Putamen (tissue), 1 donor: ENCODE measurements at regions not wholly inside any gene's neighbourhood (a gene's known extent, or its start where the extent isn't known, plus 50 kb on each side); places are given as distances from the start of the nearest gene placed in this dataset.

Source experiments
- DNase-seq: peaks from one replicate; pipeline ENCODE4 v3.0.0-alpha.2; 2016; ENCODE audit warnings: low spot score

DNA sequence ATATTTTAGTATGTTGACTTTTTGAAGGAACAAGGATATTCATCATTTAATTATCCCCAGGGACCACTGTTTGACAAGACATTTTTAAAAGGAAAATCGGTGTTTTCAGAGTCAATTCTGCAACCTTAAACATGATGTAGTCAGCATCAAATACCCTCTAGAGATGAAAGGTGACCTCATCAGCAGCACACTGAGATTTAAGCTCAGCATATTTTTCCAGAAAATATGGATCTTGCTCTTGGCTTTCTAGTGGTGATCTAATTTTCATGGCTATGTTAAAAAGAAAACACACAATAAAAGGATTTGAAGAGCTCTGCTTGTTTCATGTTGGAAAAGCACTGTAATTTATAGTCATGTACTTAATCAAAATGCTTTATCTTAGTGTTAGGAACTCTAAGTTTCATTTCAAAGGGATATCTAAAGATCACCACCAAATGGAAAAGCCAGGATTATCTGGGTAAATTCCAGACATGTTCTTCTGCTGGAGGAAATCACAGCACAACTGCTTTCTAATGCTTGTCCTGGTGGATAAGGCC is 487.2 kb downstream of the ENC1 start:
- no peak for DNase-seq

DNA sequence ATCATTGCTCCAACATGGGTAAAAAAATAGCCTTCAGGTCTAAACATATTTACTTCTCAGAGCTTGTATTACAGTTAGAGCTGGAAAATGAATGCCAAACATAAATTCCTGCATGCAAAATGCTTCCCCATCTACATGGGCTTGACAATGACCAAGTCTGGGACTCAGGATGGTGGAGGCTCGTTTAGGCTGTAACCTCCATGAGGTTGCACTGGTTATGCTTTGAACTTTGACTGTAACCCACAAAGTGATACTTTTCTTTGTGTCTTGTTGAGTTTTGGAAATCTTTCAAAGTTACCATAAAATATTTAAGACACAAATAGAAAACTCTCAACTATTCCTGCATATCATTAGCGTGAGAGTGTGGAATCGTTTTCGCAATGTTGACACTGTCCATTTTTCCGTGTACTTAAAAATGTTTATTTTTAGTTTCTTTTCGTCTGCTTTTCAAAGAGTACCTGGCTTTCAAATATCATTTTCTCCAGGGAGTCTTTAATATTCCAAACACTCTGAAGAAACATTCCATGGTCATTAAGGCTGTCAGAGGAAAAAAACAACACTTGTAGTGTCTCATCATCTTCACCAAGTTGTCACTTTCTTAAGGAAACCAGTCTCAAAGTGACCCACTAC is 487.8 kb downstream of the ENC1 start:
- DNase-seq = no peak

DNA sequence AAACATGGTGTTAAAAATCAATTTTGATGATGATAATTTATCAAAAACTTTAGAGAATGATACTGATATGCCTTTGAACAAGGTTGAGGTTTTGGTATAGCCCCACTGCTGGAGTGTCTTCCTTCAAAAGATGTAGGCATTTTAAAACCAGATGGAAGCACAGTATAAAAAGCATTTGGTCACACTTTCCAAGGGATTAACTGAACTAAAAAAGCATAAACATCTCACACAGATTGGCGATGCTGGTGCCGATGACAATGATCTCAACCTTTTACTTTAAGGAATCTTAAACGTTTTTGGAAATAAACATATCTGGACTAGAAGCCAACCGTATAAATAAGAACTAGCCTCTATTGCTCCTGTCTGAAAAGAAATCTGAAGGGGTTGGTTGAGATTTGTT is 488.4 kb downstream of the ENC1 start:
- no peak for DNase-seq

DNA sequence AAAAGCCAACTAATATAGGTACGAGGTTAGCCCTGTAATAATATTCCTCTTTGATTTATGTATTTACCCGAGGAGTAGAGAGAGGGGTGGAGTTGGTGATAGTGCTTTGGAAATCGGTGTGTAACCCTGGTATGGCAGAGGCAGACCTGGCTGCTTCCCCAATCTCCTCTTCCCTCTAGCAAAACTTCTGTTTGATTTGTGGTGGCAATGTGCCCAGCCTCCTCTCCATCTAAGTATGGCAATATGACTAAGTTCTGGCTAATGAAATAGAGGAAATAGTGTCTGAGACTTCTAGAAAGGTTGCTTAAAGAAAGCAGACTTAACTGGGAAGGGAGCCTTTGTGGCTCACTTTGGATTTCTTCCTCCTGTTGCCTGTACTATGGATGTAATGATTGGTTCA is 491.1 kb downstream of the ENC1 start:
- DNase-seq = no peak

DNA sequence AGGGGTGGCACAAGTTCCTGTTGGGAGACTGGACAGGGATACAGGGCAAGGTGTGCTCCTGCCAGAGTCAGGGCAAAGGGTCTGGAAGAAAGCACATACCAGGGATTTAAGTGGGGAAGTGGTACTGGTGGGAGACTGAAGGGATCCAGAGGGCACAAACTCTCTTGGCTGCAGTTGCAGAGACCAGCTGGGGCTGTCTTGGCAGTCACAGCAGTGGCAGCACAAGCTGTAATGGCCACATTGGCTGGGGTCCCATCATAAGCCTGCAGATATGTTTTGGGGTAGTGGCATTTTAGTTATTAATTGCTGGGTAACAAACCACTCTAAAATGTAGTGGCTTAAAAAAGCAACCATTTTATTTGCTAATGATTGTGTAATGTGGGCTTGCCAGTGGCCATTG is 492.2 kb downstream of the ENC1 start:
- DNase-seq = no peak

DNA sequence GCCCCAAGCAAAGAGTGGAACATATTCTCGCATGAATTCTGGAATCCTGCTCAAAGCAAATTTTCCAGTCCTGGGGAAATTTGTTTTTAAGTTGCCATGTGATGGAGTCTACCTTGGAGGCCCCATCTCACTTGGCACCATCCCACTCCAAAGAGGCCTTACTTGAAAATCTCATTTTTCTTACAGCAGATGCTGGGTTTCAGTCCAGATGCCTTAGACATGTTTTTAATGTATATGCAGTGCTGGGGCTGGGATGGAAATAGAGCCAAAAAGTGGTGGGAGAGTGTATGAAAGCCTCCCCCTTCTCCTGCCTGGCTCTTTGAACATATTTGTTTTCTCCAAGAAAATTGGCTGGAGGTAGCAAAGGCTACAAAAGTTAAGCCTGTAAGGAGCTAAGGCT is 493.7 kb downstream of the ENC1 start:
- DNase-seq = no peak

DNA sequence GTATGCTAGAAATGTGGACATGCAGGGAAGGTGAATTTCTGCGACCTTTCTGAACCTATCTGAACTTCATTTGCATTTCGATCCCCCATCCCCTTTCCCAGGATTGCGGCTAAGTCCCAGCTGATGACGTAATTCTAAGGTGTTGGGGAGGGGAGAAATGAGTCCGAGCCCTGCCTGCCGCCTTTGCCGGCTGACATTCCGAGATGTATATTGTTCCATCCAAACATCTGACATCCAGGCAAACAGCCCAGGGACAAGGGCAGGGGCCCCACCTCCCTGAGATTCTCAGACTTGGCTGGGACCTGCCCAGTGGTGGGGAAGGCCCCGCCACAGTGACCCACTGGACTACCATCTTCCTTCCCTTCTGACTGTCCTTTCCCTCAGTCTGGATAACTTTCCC is 494.6 kb downstream of the ENC1 start:
- DNase-seq = no peak

DNA sequence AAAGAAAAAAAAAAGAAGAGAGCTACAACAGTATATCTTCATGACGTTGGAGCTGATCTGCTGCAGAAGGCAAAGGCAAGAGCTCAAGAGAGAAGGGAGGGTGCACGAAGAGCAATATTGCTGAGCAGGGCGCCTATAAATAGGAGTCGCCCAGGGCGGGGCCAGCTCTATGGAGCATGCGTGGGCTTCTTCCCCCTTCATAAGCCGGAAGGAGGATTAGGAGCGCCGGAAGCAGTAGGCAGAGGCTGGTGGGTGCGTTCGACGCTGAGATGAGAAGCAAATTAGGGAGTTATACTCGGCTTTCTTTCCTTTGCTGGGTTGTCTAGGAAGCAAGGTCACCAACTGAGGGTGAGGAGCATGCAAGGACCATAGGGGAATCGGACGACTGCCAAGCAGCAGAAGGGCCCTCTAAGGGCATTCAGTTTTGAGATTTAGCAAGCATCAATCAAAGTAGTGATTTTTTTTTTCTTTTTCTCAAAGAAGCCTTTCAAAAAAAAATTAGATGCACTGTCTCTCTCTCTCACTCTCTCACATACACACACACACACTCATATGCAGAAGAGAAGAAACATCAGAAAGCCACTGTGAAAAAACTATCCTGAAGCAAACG is 496.7 kb downstream of the ENC1 start:
- peak; percentile 75 for DNase-seq

DNA sequence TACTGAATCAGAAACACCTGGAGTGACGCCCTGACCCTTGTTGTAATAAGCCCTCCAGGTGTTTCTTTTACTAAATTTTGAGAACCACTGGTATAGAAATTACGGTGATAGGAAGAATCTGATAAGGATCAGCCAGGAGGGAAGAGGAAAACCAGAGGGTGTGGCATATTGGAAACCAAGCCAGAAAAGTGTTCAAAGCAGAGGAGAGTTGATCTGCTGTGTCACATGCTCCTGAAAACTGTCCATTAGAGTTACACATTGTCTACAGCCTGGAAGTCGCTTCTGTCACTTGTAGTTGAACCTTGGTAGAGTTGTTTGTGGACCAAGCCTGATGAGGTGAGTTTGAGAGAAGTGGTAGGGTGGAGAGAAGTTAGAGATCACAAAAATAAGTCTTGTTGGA is 497.4 kb downstream of the ENC1 start:
- no peak for DNase-seq

DNA sequence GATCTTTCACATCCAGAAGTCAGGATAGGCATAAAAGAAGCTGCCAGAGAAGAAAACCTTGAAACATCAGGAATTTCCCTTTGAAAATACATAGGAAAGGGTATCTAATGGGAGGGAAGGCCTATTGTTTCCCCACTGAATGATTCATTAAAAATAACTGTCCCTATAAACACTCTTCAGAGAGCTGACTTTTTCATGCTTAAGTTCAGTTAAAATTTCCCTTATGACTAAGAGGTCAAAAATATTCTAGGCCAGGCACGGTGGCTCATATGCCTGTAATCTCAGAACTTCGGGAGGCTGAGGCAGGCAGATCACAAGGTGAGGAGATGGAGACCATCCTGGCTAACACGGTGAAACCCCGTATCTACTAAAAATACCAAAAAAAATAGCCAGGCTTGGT is 499.5 kb downstream of the ENC1 start:
- DNase-seq = no peak

DNA sequence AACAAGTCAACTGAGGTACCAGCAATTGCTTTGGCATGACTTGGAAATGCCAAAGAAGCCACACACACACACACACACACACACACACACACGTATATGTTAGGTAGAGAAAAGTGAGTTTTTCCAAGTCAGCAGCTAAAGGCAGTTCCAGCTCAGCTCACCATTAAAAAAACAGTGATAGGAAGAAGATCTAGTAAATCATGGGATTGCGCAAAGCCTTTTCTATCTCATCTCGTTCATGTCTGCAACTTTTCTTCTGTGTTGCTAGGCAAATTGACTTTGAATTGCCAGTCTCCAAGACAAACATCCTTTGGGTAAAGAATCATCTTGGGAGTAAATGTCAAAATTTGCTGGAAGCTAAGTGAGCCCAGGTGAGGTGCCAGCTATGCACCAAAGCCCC is 500.1 kb downstream of the ENC1 start:
- DNase-seq = no peak

DNA sequence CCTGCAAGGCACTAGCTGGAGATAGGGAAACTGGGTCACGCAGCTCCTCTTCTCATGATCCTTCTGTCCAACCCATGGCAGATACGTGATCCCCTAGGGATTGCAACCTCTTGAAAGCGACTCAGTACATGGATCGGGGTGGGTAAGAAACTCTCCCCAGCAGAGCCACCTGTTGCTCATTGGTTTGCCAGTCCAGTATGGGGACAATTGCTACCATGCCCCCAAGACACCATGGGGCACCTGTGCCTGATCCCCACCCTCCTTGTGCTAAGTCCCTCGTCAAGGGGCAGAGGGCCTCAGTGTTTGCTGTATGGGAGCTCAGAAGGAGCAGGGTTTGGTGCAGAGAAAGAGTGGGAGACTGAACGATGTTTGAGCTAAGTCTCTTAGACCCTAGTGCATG is 500.9 kb downstream of the ENC1 start:
- DNase-seq = no peak

DNA sequence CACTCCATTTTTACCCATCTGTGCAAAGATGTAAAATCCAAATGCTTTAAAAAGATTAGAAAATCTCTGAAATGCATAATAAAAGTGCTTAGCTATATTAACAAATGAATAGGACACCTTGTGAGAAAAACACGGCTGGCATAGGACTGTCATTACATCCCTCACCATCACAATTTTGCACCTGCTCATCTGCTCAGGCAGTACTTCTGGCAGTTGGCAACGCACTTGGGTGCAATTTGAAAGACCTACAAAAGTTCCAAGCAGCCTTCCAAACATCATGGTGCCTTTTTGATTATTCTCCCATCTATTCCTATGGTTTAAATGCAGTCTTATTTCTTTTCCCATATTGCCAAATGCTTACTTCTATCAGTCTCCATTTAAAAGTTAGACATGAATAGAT is 501.8 kb downstream of the ENC1 start:
- no peak for DNase-seq

DNA sequence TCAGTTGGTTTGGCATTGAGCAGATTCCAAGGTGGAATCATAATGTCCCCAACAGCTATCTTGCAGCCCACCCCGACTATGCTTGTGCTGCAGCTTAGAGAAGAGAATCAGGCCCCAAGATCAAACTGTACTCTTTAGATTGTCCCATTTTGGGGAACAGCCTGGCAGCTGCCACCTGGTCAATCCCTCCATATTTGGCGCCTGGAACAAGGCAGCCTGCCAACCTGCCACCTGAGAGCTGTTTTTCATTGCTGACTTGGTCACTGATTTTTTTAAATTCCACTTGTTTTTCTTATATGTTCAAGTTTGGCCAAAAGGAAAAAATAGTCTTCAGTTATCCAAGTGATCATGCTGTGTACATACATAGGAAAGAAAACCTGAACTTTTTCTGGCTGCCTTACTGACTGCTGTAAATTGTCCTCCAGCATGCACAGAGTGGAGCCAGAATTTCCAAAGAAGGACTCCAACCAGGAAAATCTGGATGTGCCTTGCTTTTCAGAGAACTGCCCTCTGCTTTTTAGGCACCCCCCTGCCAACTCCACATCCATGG is 504.2 kb downstream of the ENC1 start:
- no peak for DNase-seq

DNA sequence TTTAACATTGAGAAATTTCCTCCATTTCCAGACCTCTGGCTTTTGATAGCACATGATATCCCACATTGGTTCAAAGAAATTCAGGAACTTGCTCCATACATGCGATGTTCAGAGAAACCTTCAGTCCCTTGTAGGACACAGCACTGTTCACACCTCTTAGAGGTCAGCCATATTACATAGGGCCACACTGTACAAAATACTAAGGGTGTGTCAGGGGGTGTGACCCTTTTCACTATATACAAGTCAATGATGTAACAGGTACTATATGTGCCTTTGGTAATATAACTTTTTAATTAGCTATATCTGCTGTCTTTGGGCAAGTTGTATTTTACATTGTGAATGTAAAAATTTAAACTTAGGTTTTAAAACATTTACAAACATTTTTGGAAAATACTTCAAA is 505.5 kb downstream of the ENC1 start:
- DNase-seq = no peak

DNA sequence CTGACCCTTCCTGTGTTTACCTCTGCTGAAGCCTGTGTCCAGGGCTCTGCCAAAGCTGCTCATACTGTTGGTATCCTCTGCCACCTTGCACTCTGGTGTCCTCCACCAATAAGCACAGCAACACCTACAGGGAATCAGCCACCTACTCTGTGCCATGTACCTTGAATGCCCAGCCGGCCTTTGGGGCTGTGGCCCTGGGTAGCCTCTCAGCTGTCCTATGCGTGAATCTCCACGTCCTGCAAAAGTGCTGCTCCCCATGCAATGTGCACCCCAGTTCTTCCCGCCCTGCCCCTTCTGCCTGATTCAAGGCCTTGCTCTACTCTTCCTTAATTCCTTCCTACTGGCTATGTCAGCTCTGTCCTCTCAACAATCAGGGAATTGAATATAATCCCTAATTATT is 506.5 kb downstream of the ARHGEF28 start:
- no peak for DNase-seq

DNA sequence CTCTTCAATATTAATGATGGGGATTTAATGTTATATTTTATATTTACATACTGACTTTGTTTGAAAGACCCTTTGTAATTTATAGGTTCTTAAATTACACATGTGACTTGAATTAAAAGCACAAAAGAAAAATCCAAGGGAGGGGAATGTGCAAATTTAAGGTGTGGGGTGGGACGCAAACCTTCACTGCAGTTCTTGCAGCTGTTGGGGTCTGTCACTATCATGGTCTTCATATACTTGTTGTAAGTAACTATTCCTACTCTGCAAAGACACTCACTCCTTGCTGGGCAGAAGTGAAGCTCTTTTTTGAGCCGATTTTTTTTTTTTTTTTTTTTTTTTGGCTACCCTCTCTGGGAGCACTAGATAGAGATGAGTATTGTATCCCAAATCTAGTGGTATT is 505.3 kb downstream of the ARHGEF28 start:
- no peak for DNase-seq

DNA sequence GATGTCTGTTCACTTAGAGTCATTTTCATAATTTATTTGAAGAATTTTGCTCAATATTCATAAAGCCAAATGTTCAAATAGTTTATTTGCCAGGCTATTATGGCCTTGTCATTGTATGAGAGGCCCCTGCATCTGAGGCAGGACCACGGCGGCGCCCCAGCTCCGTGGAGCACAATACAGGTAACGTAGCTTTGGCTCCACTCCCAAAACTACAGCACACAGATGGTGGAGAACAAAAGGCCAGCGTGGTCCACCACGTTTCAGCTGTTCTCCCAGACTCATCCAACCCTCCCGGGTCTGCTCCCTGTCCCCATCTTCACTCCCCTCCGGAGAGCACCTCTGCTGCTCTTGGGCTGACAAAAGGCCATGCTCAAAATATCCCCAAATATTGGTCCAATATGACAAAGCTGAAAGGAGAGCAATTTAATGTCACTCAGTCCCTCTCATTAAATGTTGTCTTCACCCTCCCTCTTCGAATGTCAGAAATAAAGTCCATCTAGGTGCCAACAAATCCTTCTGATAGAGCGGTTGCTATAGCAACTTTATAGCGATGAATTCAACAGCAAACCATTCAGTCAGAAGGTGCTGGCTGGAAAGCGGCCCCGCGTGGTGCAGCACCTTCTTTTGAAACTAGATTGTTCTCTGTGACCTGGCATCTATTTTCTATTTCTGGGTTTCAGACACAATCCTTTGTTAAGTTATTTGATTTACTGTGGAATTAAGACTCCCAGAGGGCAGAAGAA is 504.3 kb downstream of the ARHGEF28 start:
- no peak for DNase-seq

DNA sequence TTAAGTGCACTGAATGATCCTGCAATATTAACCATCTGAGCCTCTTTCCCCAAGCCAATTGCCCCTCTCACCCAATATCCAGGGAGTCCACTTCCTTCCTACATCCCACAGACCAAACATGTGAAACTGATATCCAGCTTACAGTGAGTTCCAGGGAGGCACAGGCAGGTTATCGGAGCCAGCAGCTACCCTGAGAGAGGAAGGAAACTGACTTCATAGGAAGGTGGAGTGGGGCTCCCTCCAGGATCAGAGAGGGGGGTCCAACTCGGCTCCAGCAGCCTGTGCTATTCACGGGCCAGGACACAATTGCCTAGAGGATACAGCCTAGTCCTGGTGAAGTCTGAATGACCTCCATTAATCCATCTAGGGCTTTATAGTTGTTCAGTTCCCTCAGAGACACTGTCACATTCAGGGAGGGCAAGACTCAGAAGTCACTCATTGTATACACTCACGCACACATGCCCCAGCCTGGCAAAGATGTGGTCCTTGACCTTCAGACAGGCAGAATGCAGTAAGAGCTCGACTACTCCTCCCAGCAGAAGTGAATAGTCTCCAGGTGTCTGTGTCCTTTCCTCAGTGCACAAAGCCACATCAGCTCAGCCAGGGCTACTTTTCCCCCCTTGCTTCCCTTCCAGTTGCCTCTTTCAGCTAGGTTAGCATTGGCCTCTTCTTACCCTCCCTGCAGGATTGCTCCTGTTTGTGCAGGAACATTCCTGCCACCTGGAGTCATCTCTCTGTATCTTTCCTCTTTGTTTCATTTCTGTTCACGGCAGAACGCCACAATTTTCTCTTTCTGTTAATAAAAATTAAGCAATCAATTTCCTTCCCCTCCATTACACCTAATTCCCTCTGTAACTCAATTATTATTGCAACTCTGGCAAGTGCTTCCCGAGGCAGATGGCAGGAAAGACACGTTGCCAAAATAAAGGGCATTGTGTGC is 501.7 kb downstream of the ARHGEF28 start:
- DNase-seq = no peak

DNA sequence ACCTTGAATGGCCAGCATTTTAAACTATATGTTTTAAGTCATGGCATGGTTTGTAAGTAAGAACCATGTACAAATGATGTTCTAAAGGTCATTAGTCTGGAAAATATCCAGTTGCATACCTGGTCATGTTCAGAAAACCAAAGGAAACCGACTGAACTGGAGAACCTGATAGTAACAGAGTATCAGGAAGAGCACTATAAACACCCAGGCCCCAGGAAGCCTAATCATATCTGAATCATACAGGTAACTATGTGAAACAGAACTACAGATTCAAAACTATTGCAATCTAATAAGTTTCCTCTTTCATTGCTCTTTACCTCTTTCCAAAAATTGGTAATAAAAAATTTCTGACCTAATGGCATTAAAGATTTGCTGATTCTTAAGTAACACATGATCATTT is 500.3 kb downstream of the ARHGEF28 start:
- DNase-seq = no peak

DNA sequence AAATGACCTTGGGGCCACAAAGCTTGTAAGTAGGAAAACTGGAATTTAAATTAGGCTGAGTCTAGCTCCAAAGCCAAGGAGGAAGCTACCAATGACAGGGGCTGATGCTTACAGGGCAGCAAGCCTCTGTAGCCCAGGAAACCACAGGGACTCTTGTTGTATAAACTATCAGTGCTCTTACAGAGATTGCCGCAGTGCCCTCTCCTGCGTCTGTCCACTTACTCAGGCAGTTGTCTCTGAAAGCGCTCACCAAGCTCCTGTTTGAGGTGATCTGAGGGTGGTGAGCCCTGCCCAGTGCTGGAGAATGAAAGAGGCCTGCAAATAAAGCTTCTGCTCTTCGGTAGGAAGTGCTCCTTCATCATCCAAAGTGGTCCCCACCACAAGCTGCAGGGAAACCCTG is 498.8 kb downstream of the ARHGEF28 start:
- no peak for DNase-seq

DNA sequence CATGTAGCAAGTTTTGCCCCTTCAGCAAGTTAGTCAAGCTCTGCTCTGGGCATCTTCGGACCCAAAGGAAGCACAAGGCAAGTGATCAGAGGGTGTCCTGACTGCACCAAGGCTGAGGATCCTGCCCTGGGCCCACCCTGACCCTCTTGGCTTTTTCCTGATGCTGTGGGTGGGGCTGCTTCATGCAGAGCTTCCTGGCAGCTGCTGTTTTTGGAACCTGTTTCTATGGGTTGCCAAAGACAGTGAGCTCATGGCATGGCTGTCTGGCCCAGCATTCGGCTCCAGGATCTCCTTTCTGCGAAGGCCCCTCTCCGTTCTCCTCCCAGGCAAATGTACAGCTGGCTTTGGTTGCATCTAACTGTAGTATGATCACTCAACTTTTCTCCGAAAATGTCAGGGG is 497.9 kb downstream of the ARHGEF28 start:
- DNase-seq = no peak
